Stomach (tissue), 4 donors: ENCODE measurements at regions not wholly inside any gene's neighbourhood (a gene's known extent, or its start where the extent isn't known, plus 50 kb on each side); places are given as distances from the start of the nearest gene placed in this dataset.

ENCODE experiments used
- POLR2AphosphoS5 ChIP-seq, 3 donors: sonication (generic); formaldehyde crosslinking; IDR thresholded peaks; one replicate each; pipeline ENCODE4 v1.6.1; 2016; ENCODE audit warnings: antibody characterized with exemption in 3 of 3
- TF ChIP-seq, protein P1 (sequence below), 7 experiments: fragments of 450-650 bp in 4 of 7; fragments of 200-600 bp in 3 of 7; sonication (generic) in 3 of 7; IDR thresholded peaks; one replicate each; pipeline ENCODE4 v1.5.1; 2016 to 2019; ENCODE audit warnings: antibody characterized with exemption in 7 of 7, control low read depth in 2 of 7, mild to moderate bottlenecking in 1 of 7

DNA sequence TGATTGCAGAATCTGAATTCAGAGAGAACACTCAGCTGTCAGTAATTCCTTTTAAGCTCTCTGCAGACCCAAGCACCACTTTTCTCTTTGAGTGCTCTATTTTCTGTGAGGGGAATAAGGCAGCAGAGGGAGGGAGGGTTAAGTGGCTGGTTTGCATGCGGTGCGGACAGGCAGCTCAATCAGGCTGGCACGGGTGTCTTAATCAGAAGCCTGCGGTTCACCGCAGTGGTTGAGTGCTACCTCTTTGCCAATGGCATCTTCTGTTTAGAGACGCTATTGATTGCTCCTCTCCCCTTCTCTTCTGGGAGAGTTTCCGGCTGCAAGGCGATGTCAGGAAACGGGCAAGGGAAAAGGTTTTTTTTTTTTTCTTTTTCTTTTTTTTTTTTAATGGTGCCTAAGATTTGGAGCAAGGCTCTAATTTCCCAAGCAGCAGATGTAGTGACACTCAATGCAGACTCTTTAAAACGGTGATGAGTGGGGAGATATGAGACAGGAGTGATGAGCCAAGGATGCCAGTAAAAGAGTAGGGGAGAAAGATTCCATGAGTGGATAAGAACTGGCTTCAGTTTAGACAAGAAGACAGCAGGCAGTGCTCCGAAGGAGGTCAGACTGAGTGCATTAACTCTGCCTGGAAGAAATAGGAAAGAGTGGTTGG is 533.7 kb upstream of the SEL1L start:
- TF ChIP-seq, protein P1, sequence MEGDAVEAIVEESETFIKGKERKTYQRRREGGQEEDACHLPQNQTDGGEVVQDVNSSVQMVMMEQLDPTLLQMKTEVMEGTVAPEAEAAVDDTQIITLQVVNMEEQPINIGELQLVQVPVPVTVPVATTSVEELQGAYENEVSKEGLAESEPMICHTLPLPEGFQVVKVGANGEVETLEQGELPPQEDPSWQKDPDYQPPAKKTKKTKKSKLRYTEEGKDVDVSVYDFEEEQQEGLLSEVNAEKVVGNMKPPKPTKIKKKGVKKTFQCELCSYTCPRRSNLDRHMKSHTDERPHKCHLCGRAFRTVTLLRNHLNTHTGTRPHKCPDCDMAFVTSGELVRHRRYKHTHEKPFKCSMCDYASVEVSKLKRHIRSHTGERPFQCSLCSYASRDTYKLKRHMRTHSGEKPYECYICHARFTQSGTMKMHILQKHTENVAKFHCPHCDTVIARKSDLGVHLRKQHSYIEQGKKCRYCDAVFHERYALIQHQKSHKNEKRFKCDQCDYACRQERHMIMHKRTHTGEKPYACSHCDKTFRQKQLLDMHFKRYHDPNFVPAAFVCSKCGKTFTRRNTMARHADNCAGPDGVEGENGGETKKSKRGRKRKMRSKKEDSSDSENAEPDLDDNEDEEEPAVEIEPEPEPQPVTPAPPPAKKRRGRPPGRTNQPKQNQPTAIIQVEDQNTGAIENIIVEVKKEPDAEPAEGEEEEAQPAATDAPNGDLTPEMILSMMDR (IDR thresholded peaks at IDR 0.05): no peak
- TF ChIP-seq POLR2AphosphoS5 (IDR thresholded peaks at IDR 0.05): no peak
